MG63 (cell line): ENCODE measurements at regions not wholly inside any gene's neighbourhood (a gene's known extent, or its start where the extent isn't known, plus 50 kb on each side); places are given as distances from the start of the nearest gene placed in this dataset.
A peak's percentile ranks its signal among the peaks of the same experiment; 100 is the strongest.

Experiments used
- DNase-seq: peaks from one replicate; pipeline ENCODE4 v3.0.0-alpha.2; 2020
- H3K27me3 ChIP-seq: fragments of 250-450 bp; sonication (Bioruptor Pico); 2 replicates; pipeline ENCODE4 v1.5.1; 2020; ENCODE audit warnings: mild to moderate bottlenecking, moderate library complexity
- H3K36me3 ChIP-seq: fragments of 250-450 bp; sonication (Bioruptor Pico); 2 replicates; pipeline ENCODE4 v1.5.1; 2020; ENCODE audit warnings: mild to moderate bottlenecking, moderate library complexity
- H3K4me3 ChIP-seq: fragments of 250-450 bp; sonication (Bioruptor Pico); 2 replicates; pipeline ENCODE4 v1.5.1; 2020; ENCODE audit warnings: mild to moderate bottlenecking, moderate library complexity
- H3K9me3 ChIP-seq: fragments of 250-450 bp; sonication (Bioruptor Pico); 2 replicates; pipeline ENCODE4 v1.5.1; 2020; ENCODE audit warnings: mild to moderate bottlenecking, moderate library complexity

GRCh38 chr17:72357764-72358365 is 237.0 kb downstream of the SOX9 start:
- H3K36me3 ChIP-seq: no peaks in the 10 kb centered on the region
- H3K9me3 ChIP-seq: peaks cover 33% of the 10 kb centered on the region
- DNase-seq: no peak
- no peaks in the 10 kb centered on the region for H3K27me3 ChIP-seq
- no peak overlapping the region for H3K4me3 ChIP-seq

- Histone ChIP-seq H3K4me3 (no peak overlapping the region), H3K9me3 (peaks cover 33% of the 10 kb centered on the region), H3K27me3 (no peaks in the 10 kb centered on the region), H3K36me3 (no peaks in the 10 kb centered on the region)
- peak; percentile 46 for DNase-seq
Observed at GRCh38 chr17:72358465-72358864, 237.6 kb downstream of the SOX9 start.

- H3K9me3 ChIP-seq: peaks cover 28% of the 10 kb centered on the region
- no peaks in the 10 kb centered on the region for H3K36me3 ChIP-seq
- peak; percentile 50 for DNase-seq
- H3K4me3 ChIP-seq: no peak overlapping the region
- H3K27me3 ChIP-seq: no peaks in the 10 kb centered on the region
Observed at GRCh38 chr17:72359274-72359673, 238.5 kb downstream of the SOX9 start.

GRCh38 chr17:72359811-72360210 is 239.0 kb downstream of the SOX9 start:
- Histone ChIP-seq H3K9me3 (peaks cover 27% of the 10 kb centered on the region), H3K27me3 (no peaks in the 10 kb centered on the region), H3K36me3 (no peaks in the 10 kb centered on the region), H3K4me3 (no peak overlapping the region)
- DNase-seq: peak; percentile 58

- Histone ChIP-seq H3K36me3 (no peaks in the 10 kb centered on the region), H3K27me3 (no peaks in the 10 kb centered on the region), H3K4me3 (no peak overlapping the region), H3K9me3 (peaks cover 24% of the 10 kb centered on the region)
- no peak for DNase-seq
Observed at GRCh38 chr17:72360386-72360940, 239.6 kb downstream of the SOX9 start.

GRCh38 chr17:72361892-72362291 is 241.1 kb downstream of the SOX9 start:
- Histone ChIP-seq H3K9me3 (peaks cover 15% of the 10 kb centered on the region), H3K27me3 (no peaks in the 10 kb centered on the region), H3K36me3 (no peaks in the 10 kb centered on the region), H3K4me3 (no peak overlapping the region)
- no peak for DNase-seq

- H3K4me3 ChIP-seq: no peak overlapping the region
- no peaks in the 10 kb centered on the region for H3K36me3 ChIP-seq
- DNase-seq: peak; percentile 79
- H3K9me3 ChIP-seq: peaks cover 8% of the 10 kb centered on the region
- no peaks in the 10 kb centered on the region for H3K27me3 ChIP-seq
Observed at GRCh38 chr17:72362376-72363088, 241.7 kb downstream of the SOX9 start.

GRCh38 chr17:72363089-72363610 is 242.3 kb downstream of the SOX9 start:
- H3K27me3 ChIP-seq: no peaks in the 10 kb centered on the region
- H3K9me3 ChIP-seq: peaks cover 2% of the 10 kb centered on the region; the same call in 1 of the 2 replicates
- H3K36me3 ChIP-seq: no peaks in the 10 kb centered on the region
- no peak overlapping the region for H3K4me3 ChIP-seq
- DNase-seq: no peak

- Histone ChIP-seq H3K36me3 (no peaks in the 10 kb centered on the region), H3K27me3 (no peaks in the 10 kb centered on the region), H3K4me3 (no peak overlapping the region), H3K9me3 (no peaks in the 10 kb centered on the region)
- DNase-seq: no peak
Observed at GRCh38 chr17:72365857-72366414, 245.1 kb downstream of the SOX9 start.

GRCh38 chr17:72366626-72367025 is 245.8 kb downstream of the SOX9 start:
- Histone ChIP-seq H3K4me3 (no peak overlapping the region), H3K9me3 (no peaks in the 10 kb centered on the region), H3K36me3 (no peaks in the 10 kb centered on the region), H3K27me3 (no peaks in the 10 kb centered on the region)
- DNase-seq: no peak

- H3K4me3 ChIP-seq: no peak overlapping the region
- no peak for DNase-seq
- H3K27me3 ChIP-seq: no peaks in the 10 kb centered on the region
- H3K36me3 ChIP-seq: no peaks in the 10 kb centered on the region
- H3K9me3 ChIP-seq: no peaks in the 10 kb centered on the region
Observed at GRCh38 chr17:72368191-72368590, 247.4 kb downstream of the SOX9 start.

GRCh38 chr17:72369366-72369765 is 248.5 kb downstream of the SOX9 start:
- Histone ChIP-seq H3K27me3 (no peaks in the 10 kb centered on the region), H3K36me3 (no peaks in the 10 kb centered on the region), H3K4me3 (no peak overlapping the region), H3K9me3 (no peaks in the 10 kb centered on the region)
- no peak for DNase-seq

- no peaks in the 10 kb centered on the region for H3K27me3 ChIP-seq
- DNase-seq: peak; percentile 91
- no peaks in the 10 kb centered on the region for H3K36me3 ChIP-seq
- H3K9me3 ChIP-seq: no peaks in the 10 kb centered on the region
- H3K4me3 ChIP-seq: no peak overlapping the region
Observed at GRCh38 chr17:72370819-72371218, 250.0 kb downstream of the SOX9 start.

GRCh38 chr17:72372185-72372584 is 251.4 kb downstream of the SOX9 start:
- peak; percentile 73 for DNase-seq

GRCh38 chr17:72373910-72374741 is 253.3 kb downstream of the SOX9 start:
- Histone ChIP-seq H3K9me3 (no peaks in the 10 kb centered on the region), H3K36me3 (no peaks in the 10 kb centered on the region), H3K4me3 (no peak overlapping the region), H3K27me3 (no peaks in the 10 kb centered on the region)
- peak; percentile 94 for DNase-seq

More at GRCh38 chr17:72372185-72372584, 251.4 kb downstream of the SOX9 start:
- Histone ChIP-seq H3K4me3 (no peak overlapping the region), H3K36me3 (no peaks in the 10 kb centered on the region), H3K27me3 (no peaks in the 10 kb centered on the region), H3K9me3 (no peaks in the 10 kb centered on the region)

- no peaks in the 10 kb centered on the region for H3K9me3 ChIP-seq
- H3K36me3 ChIP-seq: no peaks in the 10 kb centered on the region
- no peaks in the 10 kb centered on the region for H3K27me3 ChIP-seq
- H3K4me3 ChIP-seq: no peak overlapping the region
- DNase-seq: no peak
Observed at GRCh38 chr17:72376526-72377345, 255.9 kb downstream of the SOX9 start.
